HEK293 (cell line): ENCODE measurements at regions not wholly inside any gene's neighbourhood (a gene's known extent, or its start where the extent isn't known, plus 50 kb on each side); places are given as distances from the start of the nearest gene placed in this dataset.

ENCODE experiments used
- CTCF ChIA-PET: fragments of 350-600 bp; formaldehyde crosslinking; extraction: SDS; loops from one replicate; lab custom pipeline; 2021; ENCODE audit warnings: antibody characterized with exemption; lab: Yijun Ruan, JAX
- POLR2A ChIA-PET: fragments of 300-600 bp; formaldehyde crosslinking; extraction: SDS; loops from one replicate; lab custom pipeline; 2020; ENCODE audit warnings: antibody characterized with exemption, inconsistent platforms; lab: Yijun Ruan, JAX
- H3K27ac ChIP-seq: fragments of 200-500 bp; sonication (Bioruptor generic); 2 replicates; pipeline ENCODE4 v1.5.1; 2014; ENCODE audit warnings: low read depth, low read length, control low read depth, inconsistent platforms; ENCODE audit errors: extremely low read depth
- H3K36me3 ChIP-seq, 2 experiments: fragments of 200-500 bp in 1 of 2; sonication (Bioruptor generic) in 1 of 2; 1 replicate in 1 of 2; 2 replicates in 1 of 2; pipeline ENCODE4 v1.5.1; 2014 to 2017; ENCODE audit warnings: inconsistent platforms in 2 of 2, low read length in 2 of 2; ENCODE audit not compliant: control insufficient read depth in 2 of 2, insufficient read depth in 1 of 2
- H3K4me1 ChIP-seq: fragments of 200-500 bp; sonication (Bioruptor generic); 2 replicates; pipeline ENCODE4 v1.5.1; 2014; ENCODE audit warnings: mild to moderate bottlenecking, low read length, inconsistent platforms; ENCODE audit not compliant: control insufficient read depth, insufficient read depth
- H3K4me3 ChIP-seq: 2 replicates; pipeline ENCODE4 v1.5.1; 2011; ENCODE audit warnings: low read depth, mild to moderate bottlenecking, control low read depth, low read length, moderate library complexity
- H3K9me3 ChIP-seq: fragments of 200-500 bp; sonication (Bioruptor generic); 2 replicates; pipeline ENCODE4 v1.5.1; 2014; ENCODE audit warnings: low read depth, low read length, inconsistent platforms; ENCODE audit not compliant: control insufficient read depth, insufficient read depth
- GLI2 ChIP-seq: fragments of 450-650 bp; formaldehyde crosslinking; IDR thresholded peaks from 2 replicates; pipeline ENCODE4; 2017; ENCODE audit warnings: missing biosample characterization, missing genetic modification characterization, low read depth, borderline replicate concordance
- HOXD13 ChIP-seq: sonication (generic); formaldehyde crosslinking; IDR thresholded peaks from 2 replicates; pipeline ENCODE4 v1.8.0; 2022; ENCODE audit warnings: missing genetic modification reagents, borderline replicate concordance
- MEIS1 ChIP-seq: sonication (generic); formaldehyde crosslinking; IDR thresholded peaks from 2 replicates; pipeline ENCODE4 v1.8.1; 2022; ENCODE audit warnings: missing genetic modification reagents, mild to moderate bottlenecking, borderline replicate concordance
- MYNN ChIP-seq: fragments of 450-650 bp; formaldehyde crosslinking; IDR thresholded peaks from 2 replicates; pipeline ENCODE4 v1.5.1; 2016; ENCODE audit warnings: missing biosample characterization, missing genetic modification characterization, borderline replicate concordance
- OVOL3 ChIP-seq: fragments of 450-650 bp; formaldehyde crosslinking; IDR thresholded peaks from 2 replicates; pipeline ENCODE4 v1.5.1; 2016; ENCODE audit warnings: missing biosample characterization, missing genetic modification characterization
- RBAK ChIP-seq: fragments of 450-650 bp; formaldehyde crosslinking; IDR thresholded peaks from 2 replicates; pipeline ENCODE4 v1.5.1; 2016; ENCODE audit warnings: missing biosample characterization, missing genetic modification characterization
- ZNF112 ChIP-seq: fragments of 450-650 bp; formaldehyde crosslinking; IDR thresholded peaks from 2 replicates; pipeline ENCODE4 v1.5.0; 2017; ENCODE audit warnings: missing biosample characterization, missing genetic modification characterization
- ZNF174 ChIP-seq: fragments of 450-650 bp; formaldehyde crosslinking; IDR thresholded peaks from 2 replicates; pipeline ENCODE4 v1.5.0; 2017; ENCODE audit warnings: missing biosample characterization, mild to moderate bottlenecking, missing genetic modification characterization
- ZNF19 ChIP-seq: fragments of 450-650 bp; formaldehyde crosslinking; IDR thresholded peaks from 2 replicates; pipeline ENCODE4; 2016; ENCODE audit warnings: missing biosample characterization, missing genetic modification characterization, low read depth
- ZNF214 ChIP-seq: fragments of 450-650 bp; formaldehyde crosslinking; IDR thresholded peaks from 2 replicates; pipeline ENCODE4 v1.5.1; 2017; ENCODE audit warnings: missing biosample characterization, mild to moderate bottlenecking, missing genetic modification characterization, borderline replicate concordance
- ZNF23 ChIP-seq: fragments of 450-650 bp; formaldehyde crosslinking; IDR thresholded peaks from 2 replicates; pipeline ENCODE4 v1.5.1; 2016; ENCODE audit warnings: missing biosample characterization, missing genetic modification characterization, borderline replicate concordance
- ZNF239 ChIP-seq: fragments of 450-650 bp; formaldehyde crosslinking; IDR thresholded peaks from 2 replicates; pipeline ENCODE4 v1.5.1; 2016; ENCODE audit warnings: missing biosample characterization, missing genetic modification characterization
- ZNF280D ChIP-seq: fragments of 450-650 bp; formaldehyde crosslinking; IDR thresholded peaks from 2 replicates; pipeline ENCODE4 v1.5.1; 2016; ENCODE audit warnings: missing biosample characterization, missing genetic modification characterization
- ZNF292 ChIP-seq: fragments of 450-650 bp; formaldehyde crosslinking; IDR thresholded peaks from 2 replicates; pipeline ENCODE4 v1.5.1; 2016; ENCODE audit warnings: low read depth, missing biosample characterization, missing genetic modification characterization, borderline replicate concordance
- ZNF341 ChIP-seq: fragments of 450-650 bp; formaldehyde crosslinking; IDR thresholded peaks from 2 replicates; pipeline ENCODE4; 2016; ENCODE audit warnings: low read depth, missing biosample characterization, missing genetic modification characterization
- ZNF391 ChIP-seq: fragments of 450-650 bp; formaldehyde crosslinking; IDR thresholded peaks from 2 replicates; pipeline ENCODE4 v1.5.1; 2016; ENCODE audit warnings: low read depth, missing biosample characterization, missing genetic modification characterization, borderline replicate concordance
- ZNF514 ChIP-seq: fragments of 450-650 bp; formaldehyde crosslinking; IDR thresholded peaks from 2 replicates; pipeline ENCODE4 v1.5.1; 2016; ENCODE audit warnings: missing biosample characterization, missing genetic modification characterization
- ZNF544 ChIP-seq: fragments of 450-650 bp; formaldehyde crosslinking; IDR thresholded peaks from 2 replicates; pipeline ENCODE4 v1.5.0; 2017; ENCODE audit warnings: missing biosample characterization, missing genetic modification characterization
- ZNF561 ChIP-seq: fragments of 450-650 bp; IDR thresholded peaks from 2 replicates; pipeline ENCODE4 v1.5.1; 2018; ENCODE audit warnings: missing biosample characterization, missing genetic modification characterization, borderline replicate concordance
- ZNF707 ChIP-seq: fragments of 450-650 bp; formaldehyde crosslinking; IDR thresholded peaks from 2 replicates; pipeline ENCODE4 v1.5.1; 2016; ENCODE audit warnings: missing biosample characterization, missing genetic modification characterization
- ZNF791 ChIP-seq: fragments of 450-650 bp; formaldehyde crosslinking; IDR thresholded peaks from 2 replicates; pipeline ENCODE4 v1.5.1; 2016; ENCODE audit warnings: missing biosample characterization, missing genetic modification characterization
- TF ChIP-seq, protein P1 (sequence below): fragments of 450-650 bp; formaldehyde crosslinking; IDR thresholded peaks from 2 replicates; pipeline ENCODE4 v1.5.1; 2016; ENCODE audit warnings: missing biosample characterization, missing genetic modification characterization

GRCh38 chr21:27323331-27323730 lies 356.4 kb upstream of the ADAMTS5 start:
- Histone ChIP-seq H3K4me1 (no peaks in the 10 kb centered on the region), H3K4me3 (no peak overlapping the region), H3K9me3 (no peaks in the 10 kb centered on the region), H3K36me3 (no peaks in the 10 kb centered on the region), H3K27ac (no peak overlapping the region)
- ChIA-PET CTCF (no interaction called here), POLR2A (no interaction called here)
- TF ChIP-seq ZNF707 (tag by site-specific recombination) = no peak
- no peak for TF ChIP-seq ZNF391 (tag by site-specific recombination)
- no peak for TF ChIP-seq ZNF341 (tag by site-specific recombination)
- no peak for TF ChIP-seq ZNF280D (tag by site-specific recombination)
- TF ChIP-seq, protein P1, sequence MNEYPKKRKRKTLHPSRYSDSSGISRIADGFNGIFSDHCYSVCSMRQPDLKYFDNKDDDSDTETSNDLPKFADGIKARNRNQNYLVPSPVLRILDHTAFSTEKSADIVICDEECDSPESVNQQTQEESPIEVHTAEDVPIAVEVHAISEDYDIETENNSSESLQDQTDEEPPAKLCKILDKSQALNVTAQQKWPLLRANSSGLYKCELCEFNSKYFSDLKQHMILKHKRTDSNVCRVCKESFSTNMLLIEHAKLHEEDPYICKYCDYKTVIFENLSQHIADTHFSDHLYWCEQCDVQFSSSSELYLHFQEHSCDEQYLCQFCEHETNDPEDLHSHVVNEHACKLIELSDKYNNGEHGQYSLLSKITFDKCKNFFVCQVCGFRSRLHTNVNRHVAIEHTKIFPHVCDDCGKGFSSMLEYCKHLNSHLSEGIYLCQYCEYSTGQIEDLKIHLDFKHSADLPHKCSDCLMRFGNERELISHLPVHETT (tag by site-specific recombination) = no peak
- no peak for TF ChIP-seq HOXD13 (CRISPR knock-in tag)
- no peak for TF ChIP-seq MYNN (tag by site-specific recombination)
- TF ChIP-seq ZNF174 (tag by site-specific recombination) = no peak
- TF ChIP-seq ZNF544 = no peak
- no peak for TF ChIP-seq ZNF791
- no peak for TF ChIP-seq OVOL3
- no peak for TF ChIP-seq ZNF112
- no peak for TF ChIP-seq ZNF239 (tag by site-specific recombination)
- no peak for TF ChIP-seq ZNF23 (tag by site-specific recombination)
- TF ChIP-seq ZNF514 (tag by site-specific recombination) = no peak
- TF ChIP-seq RBAK = no peak
- TF ChIP-seq MEIS1 (CRISPR knock-in tag) = no peak
- TF ChIP-seq ZNF19 (tag by site-specific recombination) = no peak
- no peak for TF ChIP-seq ZNF292 (tag by site-specific recombination)

DNA sequence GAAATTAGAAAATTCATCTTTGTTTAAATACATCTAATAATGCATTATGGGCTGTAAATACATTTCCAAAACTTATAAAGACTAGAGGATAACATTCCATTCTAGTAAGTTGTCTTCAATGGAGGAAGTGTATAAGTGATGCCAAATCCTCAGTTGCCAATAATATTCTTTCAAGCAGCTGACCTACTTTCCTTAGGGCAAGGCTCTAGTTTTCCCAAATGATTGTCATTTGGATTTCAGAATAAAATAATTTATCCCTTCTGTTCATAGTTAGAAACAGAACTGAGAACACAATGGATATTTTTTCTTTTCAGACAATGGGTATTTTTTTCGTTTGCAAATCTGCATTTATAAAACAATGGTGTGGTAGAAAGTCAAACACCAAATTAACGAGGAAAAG lies 354.9 kb upstream of the ADAMTS5 start:
- H3K4me1 ChIP-seq = no peaks in the 10 kb centered on the region
- H3K27ac ChIP-seq = no peak overlapping the region
- POLR2A ChIA-PET = no interaction called here
- H3K36me3 ChIP-seq = no peaks in the 10 kb centered on the region
- CTCF ChIA-PET = interaction anchor here (1.3 kb wide), 1 partner anchor 159 kb away, joined by 3 read pairs; no protein-coding TSS in a partner anchor
- H3K9me3 ChIP-seq = no peaks in the 10 kb centered on the region
- no peak overlapping the region for H3K4me3 ChIP-seq
- TF ChIP-seq ZNF214 (tag by site-specific recombination) (no peak), GLI2 (tag by site-specific recombination) (no peak), ZNF561 (no peak)
